Endothelial cell of umbilical vein (primary cell): ENCODE measurements at regions not wholly inside any gene's neighbourhood (a gene's known extent, or its start where the extent isn't known, plus 50 kb on each side); places are given as distances from the start of the nearest gene placed in this dataset.

ENCODE experiments used
- CTCF ChIP-seq, 2 donors: IDR thresholded peaks; 1 replicate in 1 of 2; 2 replicates in 1 of 2; pipeline ENCODE4 v1.5.1; 2011; ENCODE audit warnings: low read length in 2 of 2, mild to moderate bottlenecking in 2 of 2, moderate library complexity in 2 of 2, control low read depth in 1 of 2, inconsistent platforms in 1 of 2, low read depth in 1 of 2; ENCODE audit not compliant: insufficient read depth in 1 of 2; ENCODE audit errors: extremely low read depth in 1 of 2
- EZH2 ChIP-seq: IDR thresholded peaks from 2 replicates; pipeline ENCODE4 v1.6.1; 2012; ENCODE audit warnings: borderline replicate concordance, low read depth, mild to moderate bottlenecking, moderate library complexity, low read length, inconsistent platforms; ENCODE audit not compliant: severe bottlenecking
- FOS ChIP-seq: IDR thresholded peaks from 2 replicates; pipeline ENCODE4 v1.6.1; 2011; ENCODE audit warnings: mild to moderate bottlenecking, low read length, moderate library complexity, borderline replicate concordance; ENCODE audit not compliant: insufficient read depth
- JUN ChIP-seq: IDR thresholded peaks from 2 replicates; pipeline ENCODE4 v1.6.1; 2011; ENCODE audit warnings: borderline replicate concordance, low read depth; ENCODE audit not compliant: insufficient read length, insufficient read depth
- MAX ChIP-seq: IDR thresholded peaks from 2 replicates; pipeline ENCODE4 v1.6.1; 2011; ENCODE audit not compliant: insufficient read depth, insufficient read length
- POLR2A ChIP-seq: IDR thresholded peaks from 2 replicates; pipeline ENCODE4 v1.6.1; 2012; ENCODE audit warnings: low read depth, mild to moderate bottlenecking, control low read depth, low read length
- POLR2AphosphoS5 ChIP-seq: IDR thresholded peaks from 2 replicates; pipeline ENCODE4 v1.6.1; 2012; ENCODE audit warnings: low read depth, mild to moderate bottlenecking, control low read depth, low read length, moderate library complexity; ENCODE audit not compliant: insufficient read depth

GRCh38 chr10:59517996-59518395 lies 155.6 kb upstream of the FAM13C start:
- TF ChIP-seq CTCF (IDR thresholded peaks at IDR 0.05; ENCODE audit: extremely low read depth in 1 of 2, insufficient read depth in 1 of 2, low read depth in 1 of 2, low read length in 2 of 2) (no peak), POLR2AphosphoS5 (no peak), POLR2A (no peak), MAX (no peak), EZH2 (no peak), FOS (no peak), JUN (no peak)
